ENCODE measurements at regions not wholly inside any gene's neighbourhood (a gene's known extent, or its start where the extent isn't known, plus 50 kb on each side); places are given as distances from the start of the nearest gene placed in this dataset.
A peak's percentile ranks its signal among the peaks of the same experiment; 100 is the strongest.

DNA sequence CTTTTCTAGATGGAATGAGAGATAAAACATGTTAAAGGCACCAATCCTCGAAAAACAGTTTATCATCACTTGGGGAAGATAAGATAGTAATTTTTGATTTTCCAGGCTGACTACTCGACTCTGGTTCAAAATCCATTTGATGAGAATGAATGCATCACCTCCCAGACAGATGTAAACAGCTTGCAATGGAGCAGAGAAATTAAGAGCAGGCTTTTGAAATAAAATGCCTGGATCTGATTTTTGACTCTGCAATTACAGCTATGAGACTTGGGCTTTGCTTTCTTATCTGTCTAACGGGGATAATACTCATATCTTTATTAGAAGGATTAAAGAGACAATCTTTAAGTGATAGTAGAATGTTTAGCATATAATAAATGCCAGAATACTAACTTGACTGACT, 1148.9 kb downstream of the OLFM4 start:
- no peak for DNase-seq
- Histone ChIP-seq H3K27ac (no peak overlapping the region), H3K27me3 (ENCODE audit: insufficient read depth, low read depth, severe bottlenecking) (no peaks in the 10 kb centered on the region), H3K4me3 (ENCODE audit: low read depth, low read length) (no peak overlapping the region), H3K9me3 (ENCODE audit: severe bottlenecking) (no peaks in the 10 kb centered on the region), H3K36me3 (no peaks in the 10 kb centered on the region)
- TF ChIP-seq, protein P1, sequence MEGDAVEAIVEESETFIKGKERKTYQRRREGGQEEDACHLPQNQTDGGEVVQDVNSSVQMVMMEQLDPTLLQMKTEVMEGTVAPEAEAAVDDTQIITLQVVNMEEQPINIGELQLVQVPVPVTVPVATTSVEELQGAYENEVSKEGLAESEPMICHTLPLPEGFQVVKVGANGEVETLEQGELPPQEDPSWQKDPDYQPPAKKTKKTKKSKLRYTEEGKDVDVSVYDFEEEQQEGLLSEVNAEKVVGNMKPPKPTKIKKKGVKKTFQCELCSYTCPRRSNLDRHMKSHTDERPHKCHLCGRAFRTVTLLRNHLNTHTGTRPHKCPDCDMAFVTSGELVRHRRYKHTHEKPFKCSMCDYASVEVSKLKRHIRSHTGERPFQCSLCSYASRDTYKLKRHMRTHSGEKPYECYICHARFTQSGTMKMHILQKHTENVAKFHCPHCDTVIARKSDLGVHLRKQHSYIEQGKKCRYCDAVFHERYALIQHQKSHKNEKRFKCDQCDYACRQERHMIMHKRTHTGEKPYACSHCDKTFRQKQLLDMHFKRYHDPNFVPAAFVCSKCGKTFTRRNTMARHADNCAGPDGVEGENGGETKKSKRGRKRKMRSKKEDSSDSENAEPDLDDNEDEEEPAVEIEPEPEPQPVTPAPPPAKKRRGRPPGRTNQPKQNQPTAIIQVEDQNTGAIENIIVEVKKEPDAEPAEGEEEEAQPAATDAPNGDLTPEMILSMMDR (IDR thresholded peaks at IDR 0.05; ENCODE audit: low read depth, low read length), result no peak

GRCh38 chr13:54183166-54183565, 1154.6 kb downstream of the OLFM4 start:
- Histone ChIP-seq H3K4me3 (ENCODE audit: low read depth, low read length) (no peak overlapping the region), H3K27me3 (ENCODE audit: insufficient read depth, low read depth, severe bottlenecking) (no peaks in the 10 kb centered on the region), H3K9me3 (ENCODE audit: severe bottlenecking) (no peaks in the 10 kb centered on the region), H3K36me3 (no peaks in the 10 kb centered on the region), H3K27ac (no peak overlapping the region)
- DNase-seq, result no peak
- TF ChIP-seq, protein P1 (IDR thresholded peaks at IDR 0.05; ENCODE audit: low read depth, low read length), result no peak

DNA sequence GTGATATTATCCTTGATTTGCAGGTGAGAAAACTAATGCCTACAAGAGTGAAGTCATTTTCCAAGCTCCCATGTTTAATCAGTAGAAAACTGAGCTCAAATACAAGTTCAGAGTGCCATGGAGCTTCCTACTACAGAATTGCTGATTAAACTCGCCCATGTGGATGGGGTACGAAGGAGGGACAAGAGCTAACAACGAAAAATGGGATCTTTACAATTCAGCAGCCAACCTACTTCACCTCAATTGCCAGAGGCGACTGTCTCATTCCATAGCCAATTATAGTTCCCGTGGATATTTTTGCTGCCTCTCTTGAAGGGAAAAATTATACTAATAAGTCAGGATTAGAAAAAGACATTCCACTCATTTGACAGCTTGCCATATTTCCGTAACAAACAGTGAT, 1155.1 kb downstream of the OLFM4 start:
- DNase-seq, result no peak
- Histone ChIP-seq H3K9me3 (ENCODE audit: severe bottlenecking) (no peaks in the 10 kb centered on the region), H3K36me3 (no peaks in the 10 kb centered on the region), H3K27ac (no peak overlapping the region), H3K4me3 (ENCODE audit: low read depth, low read length) (no peak overlapping the region), H3K27me3 (ENCODE audit: insufficient read depth, low read depth, severe bottlenecking) (no peaks in the 10 kb centered on the region)
- TF ChIP-seq, protein P1 (IDR thresholded peaks at IDR 0.05; ENCODE audit: low read depth, low read length), result no peak

DNA sequence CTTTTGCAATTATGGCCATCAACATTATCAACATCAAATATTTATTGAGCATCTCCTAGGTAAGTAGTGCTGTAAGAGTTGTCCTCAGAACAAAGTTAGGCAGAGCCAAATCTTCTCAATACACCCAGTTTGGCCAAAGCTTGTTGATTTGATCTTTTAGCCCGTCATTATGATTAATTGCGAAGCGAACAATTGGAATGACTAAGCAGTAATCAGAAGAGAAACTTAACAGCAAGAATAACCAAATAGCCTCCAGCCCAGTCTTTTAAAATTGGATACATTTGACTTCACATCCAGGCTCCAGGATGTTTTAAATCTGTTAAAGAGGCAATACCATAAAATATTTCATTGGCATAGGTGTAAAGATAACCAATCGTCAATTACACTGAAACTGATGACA, 1156.0 kb downstream of the OLFM4 start:
- Histone ChIP-seq H3K9me3 (ENCODE audit: severe bottlenecking) (no peaks in the 10 kb centered on the region), H3K27ac (no peak overlapping the region; the same call in 1 of the 2 replicates), H3K4me3 (ENCODE audit: low read depth, low read length) (no peak overlapping the region), H3K27me3 (ENCODE audit: insufficient read depth, low read depth, severe bottlenecking) (no peaks in the 10 kb centered on the region), H3K36me3 (no peaks in the 10 kb centered on the region)
- DNase-seq, result no peak
- TF ChIP-seq, protein P1 (IDR thresholded peaks at IDR 0.05; ENCODE audit: low read depth, low read length), result no peak

GRCh38 chr13:54185101-54185500, 1156.5 kb downstream of the OLFM4 start:
- peak; percentile 20 for DNase-seq
- TF ChIP-seq, protein P1 (IDR thresholded peaks at IDR 0.05; ENCODE audit: low read depth, low read length), result 0 out of 2 replicates have a peak, but pooled peaks have one; percentile 13

DNA sequence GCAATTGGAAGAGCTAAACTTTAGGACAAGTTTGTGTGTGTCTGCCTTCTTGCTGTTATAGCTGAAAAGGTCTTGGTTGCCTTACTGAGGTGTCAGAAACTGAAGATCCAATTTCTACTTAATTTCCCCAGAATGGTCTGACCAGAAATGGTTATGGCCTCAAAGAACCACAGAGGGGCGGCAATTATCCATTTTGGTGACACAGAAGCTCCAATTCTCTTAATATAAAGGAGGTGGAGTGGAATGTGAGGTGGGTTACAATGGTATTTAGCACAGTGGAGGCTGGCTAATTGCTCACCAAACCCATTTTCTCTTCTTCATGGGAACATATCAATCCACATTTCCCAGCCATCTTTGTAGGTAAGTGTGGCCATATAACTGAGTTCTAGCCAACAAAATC, 1157.2 kb downstream of the OLFM4 start:
- no peaks in the 10 kb centered on the region for H3K36me3 ChIP-seq
- no peaks in the 10 kb centered on the region for H3K9me3 ChIP-seq (ENCODE audit: severe bottlenecking)
- H3K4me3 ChIP-seq (ENCODE audit: low read depth, low read length), result no peak overlapping the region
- TF ChIP-seq, protein P1 (IDR thresholded peaks at IDR 0.05; ENCODE audit: low read depth, low read length), result no peak
- DNase-seq, result peak; percentile 6
- H3K27ac ChIP-seq, result peak overlapping the region; percentile 50; the same call in 1 of the 2 replicates
- no peaks in the 10 kb centered on the region for H3K27me3 ChIP-seq (ENCODE audit: insufficient read depth, low read depth, severe bottlenecking)

More at GRCh38 chr13:54185101-54185500, 1156.5 kb downstream of the OLFM4 start:
- Histone ChIP-seq H3K27me3 (ENCODE audit: insufficient read depth, low read depth, severe bottlenecking) (no peaks in the 10 kb centered on the region), H3K27ac (peak overlapping the region; percentile 66), H3K36me3 (no peaks in the 10 kb centered on the region), H3K4me3 (ENCODE audit: low read depth, low read length) (no peak overlapping the region), H3K9me3 (ENCODE audit: severe bottlenecking) (no peaks in the 10 kb centered on the region)
